Lung (tissue), 11 donors: ENCODE measurements at regions not wholly inside any gene's neighbourhood (a gene's known extent, or its start where the extent isn't known, plus 50 kb on each side); places are given as distances from the start of the nearest gene placed in this dataset.

Experiments
- ATAC-seq: fragments of 200-7000 bp; cut with Tn5 transposase; one replicate; pipeline ENCODE4 v1.9.1; 2020; ENCODE audit warnings: moderate number of reproducible peaks; ENCODE audit not compliant: insufficient read depth, low FRiP score
- DNase-seq, 3 donors: peaks; one replicate each; pipeline ENCODE4 v3.0.0-alpha.2; 2013 to 2017
- H3K27ac ChIP-seq, 2 donors: one replicate each; pipeline ENCODE4 v1.5.1; 2013; ENCODE audit warnings: mild to moderate bottlenecking in 2 of 2, moderate library complexity in 2 of 2, control low read depth in 1 of 2, inconsistent platforms in 1 of 2, low read depth in 1 of 2, low read length in 1 of 2
- H3K27me3 ChIP-seq, 3 donors: one replicate each; pipeline ENCODE4 v1.5.1; 2013; ENCODE audit warnings: low read length in 2 of 3; ENCODE audit not compliant: control insufficient read depth in 3 of 3, insufficient read depth in 3 of 3
- H3K36me3 ChIP-seq, 4 donors: one replicate each; pipeline ENCODE4 v1.5.1; 2013; ENCODE audit warnings: low read length in 4 of 4, mild to moderate bottlenecking in 1 of 4, moderate library complexity in 1 of 4; ENCODE audit not compliant: control insufficient read depth in 4 of 4, insufficient read depth in 4 of 4
- H3K4me1 ChIP-seq, 5 donors: one replicate each; pipeline ENCODE4 v1.5.1; 2013; ENCODE audit warnings: low read length in 5 of 5, mild to moderate bottlenecking in 2 of 5, moderate library complexity in 1 of 5; ENCODE audit not compliant: control insufficient read depth in 5 of 5, insufficient read depth in 5 of 5
- H3K4me3 ChIP-seq: one replicate; pipeline ENCODE4 v1.5.1; 2013; ENCODE audit warnings: mild to moderate bottlenecking, control low read depth, moderate library complexity
- H3K9ac ChIP-seq, 2 donors: one replicate each; pipeline ENCODE4 v1.5.1; 2013; ENCODE audit warnings: low read length in 2 of 2, control low read depth in 1 of 2; ENCODE audit not compliant: insufficient read depth in 1 of 2
- H3K9me3 ChIP-seq, 4 donors: one replicate each; pipeline ENCODE4 v1.5.1; 2013; ENCODE audit warnings: low read length in 3 of 4, mild to moderate bottlenecking in 1 of 4, moderate library complexity in 1 of 4; ENCODE audit not compliant: control insufficient read depth in 4 of 4, insufficient read depth in 3 of 4
- CTCF ChIP-seq: IDR thresholded peaks from 2 replicates; pipeline ENCODE4 v1.5.1; 2012; ENCODE audit warnings: mild to moderate bottlenecking; ENCODE audit errors: control extremely low read depth, extremely low read depth
- WGBS, 2 donors: extraction: QIAGEN DNeasy Blood & Tissue Kit; methylation state at CpG; one replicate each; pipeline ENCODE4 v1.1.7; 2013; 5-methylcytosine and 5-hydroxymethylcytosine counted together
- donor health status: control.
- donor health status: control.
- donor health status: Bipolar disorder and iron deficiency.
- donor health status: healthy.
- donor health status: DM: yes; HTN: yes; CAD: no.

DNA sequence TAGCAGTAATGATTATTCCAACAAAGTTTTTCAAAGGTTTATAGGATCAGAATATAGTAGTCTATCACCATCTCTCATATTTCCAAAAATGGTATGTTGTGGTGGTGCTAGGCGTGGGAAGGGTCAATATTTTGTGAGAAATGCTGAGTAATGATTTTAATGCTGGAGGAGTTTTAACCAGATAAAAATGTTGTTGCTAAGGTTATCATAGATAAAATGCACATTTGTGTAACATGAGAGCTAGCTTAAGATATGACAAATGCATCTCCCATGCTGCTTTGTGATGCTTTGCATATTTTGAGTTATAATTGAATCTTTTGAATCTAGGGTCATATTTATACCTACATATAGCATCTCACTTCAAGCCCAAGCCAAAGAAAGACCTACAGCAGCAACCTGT, 103.9 kb upstream of the ROBO1 start:
- Histone ChIP-seq H3K27me3 (no peaks in the 10 kb centered on the region), H3K4me1 (peaks cover 0 to 30% (median 0%) of the 10 kb centered on the region in 5 donors), H3K4me3 (no peak overlapping the region), H3K9ac (no peak overlapping the region), H3K27ac (no peak overlapping the region), H3K9me3 (no peaks in the 10 kb centered on the region), H3K36me3 (no peaks in the 10 kb centered on the region)
- TF ChIP-seq CTCF, result no peak
- 67 to 86% methylated on average over 1 of the region's 1 CpG for WGBS, 2 donors
- no peak for DNase-seq
- ATAC-seq, result no peak

DNA sequence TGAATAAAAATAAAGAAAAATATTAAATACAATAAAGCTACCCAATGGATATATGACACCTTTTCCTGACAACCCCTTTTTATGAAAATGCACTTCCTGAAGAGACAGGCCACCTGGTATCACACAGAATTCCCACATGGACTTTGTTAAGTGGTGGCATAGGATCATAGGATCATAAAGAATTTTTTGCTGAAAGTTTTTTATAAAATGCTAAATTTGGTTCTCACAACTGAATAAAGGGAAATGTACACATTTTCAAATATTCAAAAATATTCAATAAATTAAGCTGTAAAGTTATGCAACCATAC, 102.5 kb upstream of the ROBO1 start:
- DNase-seq (no peak), ATAC-seq (no peak)
- Histone ChIP-seq H3K27ac (no peak overlapping the region), H3K9me3 (no peaks in the 10 kb centered on the region), H3K9ac (no peak overlapping the region), H3K36me3 (no peaks in the 10 kb centered on the region), H3K4me3 (no peak overlapping the region), H3K4me1 (peaks cover 0 to 30% (median 0%) of the 10 kb centered on the region in 5 donors), H3K27me3 (no peaks in the 10 kb centered on the region)
- no peak for TF ChIP-seq CTCF

GRCh38 chr3:79869461-79870312, 101.9 kb upstream of the ROBO1 start:
- DNase-seq (peak; percentile 19 to 92 (median 89)), ATAC-seq (no peak)
- Histone ChIP-seq H3K27ac (no peak overlapping the region), H3K27me3 (no peaks in the 10 kb centered on the region), H3K9ac (no peak overlapping the region), H3K4me3 (no peak overlapping the region), H3K4me1 (peaks cover 0 to 30% (median 0%) of the 10 kb centered on the region in 5 donors), H3K36me3 (no peaks in the 10 kb centered on the region), H3K9me3 (no peaks in the 10 kb centered on the region)
- WGBS, 2 donors, result 75 to 82% methylated on average over 4 of the region's 4 CpGs
- no peak for TF ChIP-seq CTCF

DNA sequence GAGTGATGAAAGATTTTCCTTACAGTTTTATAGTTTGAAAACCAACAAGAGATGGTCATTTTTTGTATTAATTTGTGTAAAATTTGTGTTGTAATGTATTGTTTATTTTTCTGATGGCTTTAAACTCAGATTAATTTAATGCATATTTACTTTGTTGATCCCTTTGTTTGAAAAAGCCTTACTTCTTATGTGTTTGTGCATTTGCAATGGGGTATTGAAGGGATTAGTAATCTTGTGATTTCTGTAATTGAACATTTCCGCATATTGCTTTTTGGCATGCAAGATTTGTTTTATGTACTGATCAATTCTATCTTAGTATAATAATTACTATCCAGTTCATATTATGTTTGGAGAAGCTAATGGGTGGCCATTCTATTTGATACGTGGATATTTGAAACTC, 98.4 kb upstream of the ROBO1 start:
- WGBS, 2 donors, result 91 to 94% methylated on average over 2 of the region's 2 CpGs

More for the DNA sequence above, 98.4 kb upstream of the ROBO1 start:
- Histone ChIP-seq H3K36me3 (no peaks in the 10 kb centered on the region), H3K9ac (no peak overlapping the region), H3K9me3 (peaks cover 0 to 5% (median 0%) of the 10 kb centered on the region in 4 donors), H3K27me3 (no peaks in the 10 kb centered on the region), H3K27ac (no peak overlapping the region), H3K4me3 (no peak overlapping the region), H3K4me1 (peaks cover 0 to 30% (median 0%) of the 10 kb centered on the region in 5 donors)
- ATAC-seq (no peak), DNase-seq (no peak)
- no peak for TF ChIP-seq CTCF
